NT2/D1 (cell line): ENCODE measurements at regions not wholly inside any gene's neighbourhood (a gene's known extent, or its start where the extent isn't known, plus 50 kb on each side); places are given as distances from the start of the nearest gene placed in this dataset.
"Not testable (repeated sequence)": the region's sequence is repeated elsewhere in the genome, so short reads cannot be mapped to it uniquely, and the experiment has no call there.

Source experiments
- DNase-seq: peaks from one replicate; pipeline ENCODE4 v3.0.0-alpha.2; 2011; ENCODE audit warnings: low read depth, low spot score
- H3K27me3 ChIP-seq: 2 replicates; pipeline ENCODE4 v1.6.0; 2011; ENCODE audit warnings: mild to moderate bottlenecking; ENCODE audit not compliant: insufficient read length, insufficient read depth
- H3K36me3 ChIP-seq: 2 replicates; pipeline ENCODE4 v1.6.1; 2011; ENCODE audit warnings: mild to moderate bottlenecking, low read length, mixed read lengths; ENCODE audit not compliant: insufficient read depth, insufficient read length
- H3K4me1 ChIP-seq: 2 replicates; pipeline ENCODE4 v1.5.1; 2011; ENCODE audit not compliant: insufficient read depth, insufficient read length
- H3K4me3 ChIP-seq: 2 replicates; pipeline ENCODE4 v1.5.1; 2011; ENCODE audit warnings: low read depth; ENCODE audit not compliant: insufficient read length
- H3K9ac ChIP-seq: 2 replicates; pipeline ENCODE4 v1.6.0; 2011; ENCODE audit warnings: low read depth; ENCODE audit not compliant: insufficient read length
- H3K9me3 ChIP-seq: 2 replicates; pipeline ENCODE4 v1.5.1; 2011; ENCODE audit warnings: mild to moderate bottlenecking, low read length; ENCODE audit not compliant: insufficient read depth
- SUZ12 ChIP-seq: IDR thresholded peaks from 2 replicates; pipeline ENCODE4 v1.6.1; 2011; ENCODE audit not compliant: insufficient read length, insufficient read depth; ENCODE audit errors: extremely low read depth
- YY1 ChIP-seq: IDR thresholded peaks from 2 replicates; pipeline ENCODE4 v1.6.1; 2011; ENCODE audit not compliant: insufficient read length, insufficient read depth
- ZNF274 ChIP-seq: IDR thresholded peaks from 2 replicates; pipeline ENCODE4 v1.6.1; 2011; ENCODE audit warnings: mild to moderate bottlenecking, low read depth, low read length

DNA sequence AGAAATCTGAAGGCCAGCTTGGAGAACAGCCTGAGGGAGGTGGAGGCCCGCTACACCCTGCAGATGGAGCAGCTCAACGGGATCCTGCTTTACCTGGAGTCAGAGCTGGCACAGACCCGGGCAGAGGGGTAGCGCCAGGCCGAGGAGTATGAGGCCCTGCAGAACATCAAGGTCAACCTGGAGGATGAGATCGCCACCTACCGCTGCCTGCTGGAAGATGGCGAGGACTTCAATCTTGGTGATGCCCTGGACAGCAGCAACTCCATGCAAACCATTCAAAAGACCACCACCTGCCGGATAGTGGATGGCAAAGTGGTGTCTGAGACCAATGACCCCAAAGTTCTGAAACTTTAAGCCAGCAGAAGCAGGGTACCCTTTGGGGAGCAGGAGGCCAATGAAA lies 318.4 kb downstream of the ZFHX3 start:
- not testable (repeated sequence) for H3K9ac ChIP-seq, H3K36me3 ChIP-seq, H3K27me3 ChIP-seq, H3K9me3 ChIP-seq, DNase-seq, H3K4me1 ChIP-seq, H3K4me3 ChIP-seq

DNA sequence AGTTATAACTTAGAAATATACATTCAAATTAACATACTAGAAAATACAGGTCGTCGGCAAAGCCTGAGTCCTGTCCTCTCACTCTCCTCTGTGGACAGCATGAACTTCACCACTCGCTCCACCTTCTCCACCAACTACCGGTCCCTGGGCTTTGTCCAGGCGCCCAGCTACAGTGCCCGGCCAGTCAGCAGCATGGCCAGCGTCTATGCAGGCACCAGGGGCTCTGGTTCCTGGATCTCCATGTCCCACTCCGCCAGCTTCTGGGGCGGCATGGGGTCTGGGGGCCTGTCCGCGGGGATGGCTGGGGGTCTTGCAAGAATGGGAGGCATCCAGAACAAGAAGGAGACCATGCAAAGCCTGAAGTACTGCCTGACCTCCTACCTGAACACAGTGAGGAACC lies 319.4 kb downstream of the ZFHX3 start:
- Histone ChIP-seq H3K9ac (no peak overlapping the region), H3K4me3 (no peak overlapping the region), H3K36me3 (no peaks in the 10 kb centered on the region), H3K27me3 (no peaks in the 10 kb centered on the region), H3K4me1 (no peaks in the 10 kb centered on the region), H3K9me3 (no peaks in the 10 kb centered on the region)
- DNase-seq = no peak
- TF ChIP-seq YY1 (no peak), ZNF274 (no peak), SUZ12 (no peak)

DNA sequence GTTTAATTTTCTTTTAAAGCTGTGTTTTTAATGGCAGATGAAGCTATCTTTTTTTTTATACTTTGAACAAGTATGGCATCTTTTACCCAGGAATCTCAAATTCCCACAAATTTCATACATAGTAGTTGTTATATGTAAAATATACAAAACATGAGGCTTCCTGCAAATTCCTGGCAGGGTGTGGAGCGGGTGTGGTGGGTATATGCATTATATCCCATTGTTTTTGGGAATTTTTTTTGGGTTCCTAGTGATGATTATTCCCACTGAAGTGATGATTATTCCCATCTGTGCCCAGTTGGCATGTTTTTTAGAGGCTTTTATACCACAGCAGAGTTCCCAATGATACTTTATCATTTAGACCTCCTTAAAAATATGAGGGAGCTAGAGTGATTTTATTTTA lies 320.4 kb downstream of the ZFHX3 start:
- Histone ChIP-seq H3K36me3 (no peaks in the 10 kb centered on the region), H3K9me3 (no peaks in the 10 kb centered on the region), H3K9ac (no peak overlapping the region), H3K4me1 (no peaks in the 10 kb centered on the region), H3K4me3 (no peak overlapping the region), H3K27me3 (no peaks in the 10 kb centered on the region)
- DNase-seq = no peak
- TF ChIP-seq ZNF274 (no peak), SUZ12 (no peak), YY1 (no peak)

DNA sequence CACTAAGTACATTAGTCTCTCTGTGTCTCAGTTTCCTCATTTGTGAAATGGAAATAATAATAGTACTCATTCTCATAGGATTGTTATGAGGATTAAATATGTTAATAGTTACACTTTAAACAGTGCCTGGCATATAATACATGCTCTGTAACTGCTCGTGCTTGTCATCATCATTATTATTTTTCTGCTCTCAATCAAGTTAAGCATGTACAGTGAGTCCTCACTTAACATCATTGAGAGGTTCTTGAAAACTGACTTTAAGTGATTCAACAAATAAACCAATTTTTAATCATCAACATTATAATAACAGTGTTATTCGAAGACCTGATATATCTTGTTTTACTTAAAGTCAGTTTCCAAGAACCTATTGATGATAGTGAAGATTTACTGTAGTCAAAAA lies 322.3 kb downstream of the ZFHX3 start:
- no peak for TF ChIP-seq ZNF274
- no peak for TF ChIP-seq SUZ12
- TF ChIP-seq YY1 = no peak
- Histone ChIP-seq H3K9ac (no peak overlapping the region), H3K4me1 (no peaks in the 10 kb centered on the region), H3K4me3 (no peak overlapping the region), H3K36me3 (no peaks in the 10 kb centered on the region), H3K9me3 (no peaks in the 10 kb centered on the region), H3K27me3 (no peaks in the 10 kb centered on the region)
- no peak for DNase-seq

DNA sequence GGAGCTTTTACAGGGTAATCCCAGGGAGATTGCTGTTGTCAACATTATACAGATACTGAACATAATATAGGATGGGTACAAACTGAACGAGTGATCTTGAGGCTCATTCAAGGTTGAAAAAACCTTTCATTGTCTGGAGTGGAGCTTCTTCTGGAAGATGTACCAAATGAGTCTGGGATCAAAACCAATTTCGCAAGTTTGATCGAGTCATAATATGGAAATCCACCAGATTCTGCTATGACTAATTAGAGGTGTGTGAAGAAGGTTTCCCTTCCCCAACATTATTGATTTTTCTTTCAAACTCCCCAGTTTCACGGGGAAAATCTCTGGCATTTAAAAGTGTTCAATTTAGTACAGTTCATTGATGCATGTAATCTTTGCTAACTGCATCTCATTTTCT lies 324.1 kb downstream of the ZFHX3 start:
- DNase-seq = no peak

DNA sequence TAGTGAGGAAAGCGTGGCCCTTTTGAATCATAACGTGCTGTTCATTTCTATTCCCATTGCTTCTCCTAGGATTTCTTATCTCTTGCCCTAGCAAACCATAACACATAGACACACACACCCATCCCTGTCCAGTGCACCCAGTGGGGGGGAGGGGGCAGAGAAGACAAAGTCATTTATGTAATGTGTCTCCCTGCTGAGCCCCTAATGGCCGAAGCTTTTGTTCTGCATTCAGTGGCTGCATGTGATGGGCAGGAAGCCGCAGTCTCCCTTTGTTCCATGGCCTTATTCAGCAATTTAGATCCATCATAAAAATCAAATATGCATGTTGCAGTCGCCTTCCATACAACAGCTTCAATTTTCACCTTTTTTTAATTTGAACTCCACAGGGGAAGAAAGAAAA lies 325.4 kb downstream of the ZFHX3 start:
- H3K9ac ChIP-seq = no peak overlapping the region

More for the DNA sequence above, 324.1 kb downstream of the ZFHX3 start:
- TF ChIP-seq SUZ12 = no peak
- H3K9me3 ChIP-seq = no peaks in the 10 kb centered on the region
- no peak overlapping the region for H3K9ac ChIP-seq
- no peak overlapping the region for H3K4me3 ChIP-seq
- H3K36me3 ChIP-seq = no peaks in the 10 kb centered on the region
- no peaks in the 10 kb centered on the region for H3K4me1 ChIP-seq
- H3K27me3 ChIP-seq = no peaks in the 10 kb centered on the region

DNA sequence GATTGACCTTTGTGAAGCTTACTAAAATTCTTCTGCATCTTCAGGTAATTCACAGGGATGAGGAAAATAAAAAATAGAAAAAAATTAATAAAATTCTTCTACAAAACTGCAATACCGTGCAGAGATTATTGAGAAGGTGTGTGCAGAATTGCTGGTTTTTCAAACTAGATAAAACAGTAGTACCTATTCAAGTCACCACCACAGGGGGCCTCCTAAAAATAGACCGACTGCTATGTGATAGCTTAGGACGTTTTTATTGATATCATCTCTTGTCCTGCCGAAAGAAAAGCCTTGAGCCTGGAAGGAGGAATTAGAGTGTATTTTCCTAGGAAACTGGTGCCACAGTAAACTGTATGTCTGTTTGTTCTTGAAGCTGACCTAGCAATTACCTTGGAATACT lies 325.9 kb downstream of the ZFHX3 start:
- Histone ChIP-seq H3K36me3 (no peaks in the 10 kb centered on the region), H3K9me3 (no peaks in the 10 kb centered on the region), H3K9ac (no peak overlapping the region), H3K4me3 (no peak overlapping the region), H3K4me1 (no peaks in the 10 kb centered on the region), H3K27me3 (no peaks in the 10 kb centered on the region)
- DNase-seq = no peak
- no peak for TF ChIP-seq YY1
- TF ChIP-seq SUZ12 = no peak
- TF ChIP-seq ZNF274 = no peak

More for the DNA sequence above, 325.4 kb downstream of the ZFHX3 start:
- H3K27me3 ChIP-seq = no peaks in the 10 kb centered on the region
- peak; percentile 17 for TF ChIP-seq YY1
- no peak for TF ChIP-seq SUZ12
- TF ChIP-seq ZNF274 = no peak
- DNase-seq = peak; percentile 85
- no peaks in the 10 kb centered on the region for H3K9me3 ChIP-seq
- H3K4me1 ChIP-seq = no peaks in the 10 kb centered on the region
- no peaks in the 10 kb centered on the region for H3K36me3 ChIP-seq
- H3K4me3 ChIP-seq = no peak overlapping the region

DNA sequence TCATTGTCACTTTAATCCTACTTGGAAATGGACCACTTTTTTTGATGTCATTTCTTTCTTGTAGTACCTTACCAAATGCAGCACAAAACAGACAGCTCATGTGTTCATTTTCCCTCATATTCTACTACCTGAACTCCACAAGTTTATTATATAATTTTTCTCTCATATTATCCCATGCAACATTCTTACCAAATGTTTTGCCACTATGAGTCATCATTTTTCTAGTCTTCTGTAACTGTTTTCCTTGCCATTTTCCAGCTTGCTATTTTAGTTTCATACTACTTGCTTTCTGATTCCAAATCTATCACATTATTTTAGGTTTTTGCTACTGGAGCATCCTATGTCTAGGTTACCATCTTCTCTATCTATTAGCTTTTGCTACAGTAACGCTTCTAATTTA lies 332.7 kb downstream of the ZFHX3 start:
- H3K27me3 ChIP-seq = no peaks in the 10 kb centered on the region
- no peak for DNase-seq
- TF ChIP-seq YY1 = no peak
- TF ChIP-seq ZNF274 = no peak
- no peak for TF ChIP-seq SUZ12
- H3K36me3 ChIP-seq = peaks cover 4% of the 10 kb centered on the region
- H3K4me3 ChIP-seq = no peak overlapping the region
- H3K9ac ChIP-seq = no peak overlapping the region
- H3K9me3 ChIP-seq = peaks cover 32% of the 10 kb centered on the region
- H3K4me1 ChIP-seq = no peaks in the 10 kb centered on the region
